GM18909 (cell line): ENCODE measurements at regions not wholly inside any gene's neighbourhood (a gene's known extent, or its start where the extent isn't known, plus 50 kb on each side); places are given as distances from the start of the nearest gene placed in this dataset.
"Not testable (repeated sequence)": the region's sequence is repeated elsewhere in the genome, so short reads cannot be mapped to it uniquely, and the experiment has no call there.

Source experiments
- ATAC-seq: cut with Tn5 transposase; IDR thresholded peaks from one replicate; pipeline ENCODE4 v1.9.1; 2021; ENCODE audit warnings: mild to moderate bottlenecking; ENCODE audit not compliant: unreplicated experiment, poor library complexity

- ATAC-seq = no peak
Observed at GRCh38 chr3:177491296-177492032, 294.2 kb upstream of the TBL1XR1 start.

- ATAC-seq = no peak
Observed at GRCh38 chr3:177493091-177493490, 295.8 kb upstream of the TBL1XR1 start.

- no peak for ATAC-seq
Observed at GRCh38 chr3:177494216-177494615, 296.9 kb upstream of the TBL1XR1 start.

GRCh38 chr3:177495566-177495965 lies 298.3 kb upstream of the TBL1XR1 start:
- no peak for ATAC-seq

- ATAC-seq = no peak
Observed at GRCh38 chr3:177498037-177498857, 301.0 kb upstream of the TBL1XR1 start.

GRCh38 chr3:177499039-177499438 lies 301.8 kb upstream of the TBL1XR1 start:
- ATAC-seq = not testable (repeated sequence)

- no peak for ATAC-seq
Observed at GRCh38 chr3:177499779-177500423, 302.6 kb upstream of the TBL1XR1 start.

GRCh38 chr3:177510693-177511216 lies 313.5 kb upstream of the TBL1XR1 start:
- ATAC-seq = no peak

- ATAC-seq = no peak
Observed at GRCh38 chr3:177512945-177513814, 315.9 kb upstream of the TBL1XR1 start.

- ATAC-seq = no peak
Observed at GRCh38 chr3:177513815-177514610, 316.7 kb upstream of the TBL1XR1 start.

- no peak for ATAC-seq
Observed at GRCh38 chr3:177514611-177515499, 317.6 kb upstream of the TBL1XR1 start.

- no peak for ATAC-seq
Observed at GRCh38 chr3:177515786-177516157, 318.5 kb upstream of the TBL1XR1 start.

- ATAC-seq = no peak
Observed at GRCh38 chr3:177516158-177517011, 319.1 kb upstream of the TBL1XR1 start.

- no peak for ATAC-seq
Observed at GRCh38 chr3:177517906-177518305, 320.6 kb upstream of the TBL1XR1 start.

GRCh38 chr3:177519588-177519987 lies 322.3 kb upstream of the TBL1XR1 start:
- ATAC-seq = no peak

- ATAC-seq = no peak
Observed at GRCh38 chr3:177521305-177521704, 324.0 kb upstream of the TBL1XR1 start.

- no peak for ATAC-seq
Observed at GRCh38 chr3:177522051-177522450, 324.8 kb upstream of the TBL1XR1 start.
